ENCODE measurements at regions not wholly inside any gene's neighbourhood (a gene's known extent, or its start where the extent isn't known, plus 50 kb on each side); places are given as distances from the start of the nearest gene placed in this dataset.

GRCh38 chr6:51529240-51529639 is 558.2 kb downstream of the PKHD1 start:
- TF ChIP-seq CTCF (IDR thresholded peaks at IDR 0.05) (no peak), POLR2AphosphoS5 (IDR thresholded peaks at IDR 0.05) (no peak)

Data from prostate gland (tissue), 2 donors.